ENCODE measurements at regions not wholly inside any gene's neighbourhood (a gene's known extent, or its start where the extent isn't known, plus 50 kb on each side); places are given as distances from the start of the nearest gene placed in this dataset.

DNA sequence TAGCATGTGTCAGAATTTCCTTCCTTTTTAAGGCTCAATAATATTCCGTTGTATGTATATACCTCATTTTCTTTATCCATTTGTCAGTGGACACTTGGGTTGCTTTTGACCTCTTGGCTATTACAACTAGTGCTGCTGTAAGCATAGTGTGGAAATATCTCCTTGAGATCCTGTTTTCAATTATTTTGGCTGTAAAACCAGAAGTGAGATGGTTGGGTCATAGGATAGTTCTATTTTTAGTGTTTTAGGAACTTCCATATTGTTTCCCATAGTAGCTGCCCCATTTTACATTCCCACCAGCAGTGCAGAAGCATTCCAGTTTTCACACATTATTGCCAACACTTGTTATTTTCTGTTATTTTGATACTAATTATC lies 70.4 kb upstream of the C15orf39 start:
- no peak for DNase-seq (ENCODE audit: low read depth in 2 of 3, low spot score in 1 of 3)

DNA sequence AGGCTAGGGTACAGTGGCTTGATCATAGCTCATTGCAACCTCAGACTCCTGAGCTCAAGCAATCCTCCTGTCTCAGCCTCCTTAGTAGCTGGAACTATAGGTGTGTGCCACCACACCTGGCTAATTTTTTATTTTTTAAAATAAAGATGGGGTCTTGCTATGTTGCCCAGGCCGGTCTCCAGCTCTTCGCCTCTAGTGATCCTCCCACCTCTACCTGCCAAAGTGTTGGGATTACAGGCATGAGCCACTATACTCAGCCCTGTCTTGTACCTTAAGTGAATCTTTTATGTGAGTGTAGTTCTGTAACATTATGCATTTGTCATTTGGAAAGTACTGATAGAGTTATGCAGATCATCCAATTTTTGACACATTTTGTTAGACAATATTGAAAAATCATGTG lies 66.9 kb upstream of the C15orf39 start:
- DNase-seq (ENCODE audit: low read depth in 2 of 3, low spot score in 1 of 3), result no peak

DNA sequence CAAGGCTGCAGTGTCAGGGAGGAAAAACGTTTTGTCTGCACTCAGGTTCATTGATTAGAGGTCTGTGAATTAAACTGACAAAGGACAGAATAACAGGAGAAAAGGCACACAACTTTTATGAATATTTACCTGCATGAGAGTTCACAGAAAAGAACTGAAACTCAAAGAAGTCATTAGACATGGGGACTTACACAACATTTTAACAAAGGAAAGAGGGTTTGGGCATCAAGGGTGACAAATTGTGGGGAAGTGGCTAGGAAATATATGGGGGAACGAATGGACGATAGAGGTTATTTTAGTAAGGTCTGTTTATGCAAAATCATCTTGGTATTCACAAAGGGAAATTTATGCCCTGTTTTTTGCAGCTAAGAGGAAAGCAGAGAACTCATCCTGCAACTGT lies 65.6 kb upstream of the C15orf39 start:
- no peak for DNase-seq (ENCODE audit: low read depth in 2 of 3, low spot score in 1 of 3)

DNA sequence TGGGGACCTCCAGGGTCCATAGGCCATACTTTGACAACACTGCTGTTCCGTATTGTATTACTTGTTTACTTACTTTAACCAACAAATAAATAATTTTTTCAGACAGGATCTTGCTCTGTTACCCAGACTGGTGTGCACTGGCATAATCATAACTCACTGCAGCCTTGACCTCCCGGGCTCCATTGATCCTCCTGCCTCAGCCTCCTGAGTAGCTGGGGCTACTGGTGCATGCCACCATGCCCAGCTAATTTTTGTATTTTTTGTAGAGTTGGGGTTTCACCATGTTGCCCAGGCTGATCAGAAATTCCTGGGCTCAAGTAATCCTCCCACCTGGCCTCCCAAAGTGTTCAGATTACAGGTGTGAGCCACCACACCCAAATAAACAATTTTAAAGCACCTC lies 64.9 kb upstream of the C15orf39 start:
- DNase-seq (ENCODE audit: low read depth in 2 of 3, low spot score in 1 of 3), result no peak

DNA sequence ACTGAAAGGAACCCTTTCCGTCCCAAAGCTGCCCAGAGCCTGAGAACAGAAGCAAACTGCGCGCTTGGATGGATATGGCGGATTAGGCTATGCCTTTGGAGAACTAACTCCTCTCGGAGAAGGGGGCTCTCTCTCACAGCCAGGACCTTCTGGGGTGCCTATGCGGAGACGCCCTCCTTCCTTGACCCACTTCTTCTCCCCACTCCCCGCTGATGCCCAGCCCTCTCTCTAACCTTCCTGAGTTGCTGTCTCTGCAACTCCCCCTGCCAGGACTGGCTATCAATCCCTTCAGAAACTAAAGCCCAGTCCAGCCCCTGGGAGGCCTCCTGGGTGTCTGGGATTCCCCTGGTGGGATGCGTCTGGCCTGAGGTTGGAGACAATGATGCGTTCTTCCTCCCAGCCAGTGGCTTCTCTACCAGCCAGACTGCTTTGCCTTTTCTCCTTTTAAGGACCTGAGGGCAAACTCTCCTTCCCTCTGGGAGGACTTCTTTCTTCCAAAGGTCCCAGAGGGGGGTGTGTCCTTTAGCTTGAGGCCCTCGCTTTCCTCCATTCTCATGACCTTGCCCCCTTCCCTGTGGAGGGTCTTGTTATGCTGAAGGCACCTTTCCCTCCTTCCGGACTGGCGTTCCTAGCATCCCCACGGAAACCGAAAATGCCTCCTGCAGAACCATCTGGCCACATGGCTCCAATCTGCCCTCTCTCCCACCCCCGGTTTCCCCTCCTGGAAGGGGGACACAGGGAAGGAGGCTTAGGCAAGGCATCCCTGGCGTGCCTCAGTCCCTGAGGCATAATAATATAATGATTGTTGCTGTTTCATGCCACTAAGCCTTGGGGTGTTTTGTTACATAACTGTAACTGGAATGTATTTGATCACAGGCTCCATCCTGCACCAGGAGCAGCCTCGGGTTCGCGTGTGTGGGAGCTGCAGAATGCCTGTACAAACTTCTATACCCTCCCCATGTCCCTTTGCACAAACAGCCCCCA lies 63.4 kb upstream of the C15orf39 start:
- no peak for DNase-seq (ENCODE audit: low read depth in 2 of 3, low spot score in 1 of 3)

DNA sequence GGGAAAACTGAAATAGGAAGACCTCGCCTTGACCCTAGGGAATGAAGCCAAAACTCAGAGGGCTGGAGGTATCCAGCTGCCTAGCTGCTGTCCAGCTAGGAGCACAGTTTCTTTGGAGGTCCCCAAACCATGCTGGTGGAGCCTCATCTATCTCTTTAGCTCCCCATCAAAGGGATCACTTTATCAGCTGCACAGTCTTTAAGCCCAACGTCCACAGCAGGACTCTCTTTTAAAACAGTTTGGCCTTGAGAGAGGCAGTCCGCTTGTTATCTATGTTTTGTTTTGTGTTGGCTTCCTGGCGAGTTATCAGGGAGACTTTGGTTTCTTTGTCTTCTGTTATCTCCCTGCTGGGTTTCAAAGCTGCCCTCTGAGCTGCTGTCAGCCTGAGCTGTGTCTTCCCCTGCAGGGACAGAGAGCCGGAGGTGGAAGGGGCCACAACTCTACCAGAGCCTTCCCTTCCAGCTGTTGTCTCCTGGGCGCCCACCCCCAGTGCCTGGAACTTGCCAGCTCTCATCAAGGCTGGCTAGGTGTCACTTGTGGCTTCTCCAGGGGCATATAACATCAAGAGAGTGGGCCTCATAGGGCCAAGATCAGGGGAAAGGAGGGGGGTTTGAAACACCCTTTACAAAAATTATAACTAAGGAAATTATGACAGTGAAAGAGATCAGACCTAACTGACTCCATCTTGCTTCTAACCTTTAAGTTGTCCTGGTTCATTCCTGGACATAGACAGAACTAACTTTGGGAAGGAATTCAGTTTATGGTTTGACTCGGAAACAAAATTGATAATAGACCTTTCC lies 61.4 kb upstream of the C15orf39 start:
- no peak for DNase-seq (ENCODE audit: low read depth in 2 of 3, low spot score in 1 of 3)

DNA sequence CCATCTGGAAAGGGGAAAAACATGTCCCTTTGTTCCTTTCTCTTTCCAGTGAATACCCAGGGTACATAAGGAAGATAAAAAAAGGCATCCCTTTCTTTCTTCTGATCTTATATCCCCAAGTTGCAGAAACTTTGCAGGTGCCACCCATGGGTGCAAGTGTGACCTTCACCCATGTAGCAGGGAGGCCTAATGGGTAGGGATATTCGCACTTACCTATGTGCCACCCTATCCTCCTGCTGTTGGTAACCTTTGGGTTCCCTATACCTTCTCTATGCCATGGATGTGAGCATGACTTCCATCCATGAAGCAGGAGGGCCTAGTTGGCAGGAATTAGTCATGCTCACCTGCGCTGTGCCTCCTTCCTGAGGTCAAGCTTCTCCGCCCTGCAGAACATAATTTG lies 59.2 kb upstream of the C15orf39 start:
- DNase-seq (ENCODE audit: low read depth in 2 of 3, low spot score in 1 of 3), result no peak

DNA sequence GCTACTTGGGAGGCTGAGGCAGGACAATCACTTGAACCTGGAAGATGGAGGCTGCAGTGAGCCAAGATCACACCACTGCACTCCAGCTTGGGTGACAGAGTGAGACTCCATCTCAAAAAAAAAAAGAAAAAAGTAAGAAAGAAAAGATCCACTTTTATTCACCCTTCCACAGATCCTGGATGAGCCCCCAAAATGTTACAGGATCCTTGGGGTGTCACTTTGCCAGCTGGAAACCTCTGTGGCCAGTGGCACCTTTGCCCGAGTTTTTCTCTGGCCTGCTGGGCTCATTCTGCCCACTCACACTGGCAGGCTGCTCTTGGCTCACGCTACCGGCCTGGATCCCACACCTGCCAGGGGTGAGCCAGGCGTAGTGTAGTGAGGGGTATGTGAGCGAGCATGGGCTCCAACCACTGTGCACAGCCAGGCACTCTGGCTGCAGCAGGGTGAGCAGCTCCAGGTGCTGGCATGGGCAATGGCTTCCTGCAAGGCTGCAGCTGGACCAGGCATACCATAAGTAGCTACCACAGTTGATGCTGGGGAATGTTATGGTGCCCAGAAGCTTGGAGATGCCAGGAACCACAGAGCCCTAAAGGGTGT lies 57.8 kb upstream of the C15orf39 start:
- DNase-seq (ENCODE audit: low read depth in 2 of 3, low spot score in 1 of 3), result no peak

DNA sequence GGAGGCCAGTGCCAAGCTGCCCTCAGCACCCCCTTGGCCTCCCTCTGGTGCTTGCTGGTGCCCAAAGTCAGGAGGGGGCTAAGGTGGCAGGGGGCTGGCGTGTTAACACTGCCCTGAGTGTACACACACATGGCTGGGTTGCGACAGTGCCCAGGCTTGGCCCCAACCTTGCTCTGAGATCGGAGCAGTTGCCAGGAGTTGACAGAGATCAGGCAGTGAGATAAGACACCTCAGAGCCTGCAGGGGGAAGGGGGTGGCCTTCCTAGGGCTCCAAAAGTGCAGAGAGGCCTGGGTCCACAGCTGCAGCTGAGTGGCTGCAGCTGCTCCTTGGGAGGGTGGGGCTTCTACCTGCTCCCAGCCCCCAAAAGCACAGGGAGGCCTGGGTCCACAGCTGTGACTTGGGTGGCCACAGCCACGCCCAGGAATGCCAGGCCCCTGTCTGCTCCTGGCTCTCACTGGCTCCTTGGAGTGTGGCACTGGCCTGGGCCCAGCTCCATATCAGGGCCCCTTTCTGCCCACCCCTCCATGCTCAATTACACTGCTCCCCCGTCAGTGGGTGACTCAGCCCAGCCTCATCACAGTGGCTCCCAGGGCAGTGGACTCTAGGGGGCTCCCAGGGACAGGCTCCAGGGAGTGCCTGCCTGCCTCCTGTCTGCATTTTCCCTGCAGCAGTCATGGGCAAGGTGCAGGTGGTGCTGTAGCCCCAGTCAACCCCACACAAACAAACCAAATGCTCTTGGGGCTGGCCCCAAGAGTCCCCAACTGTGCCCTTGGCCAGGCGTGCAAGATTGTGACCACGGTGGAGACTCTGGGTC lies 56.4 kb upstream of the C15orf39 start:
- DNase-seq (ENCODE audit: low read depth in 2 of 3, low spot score in 1 of 3), result no peak

DNA sequence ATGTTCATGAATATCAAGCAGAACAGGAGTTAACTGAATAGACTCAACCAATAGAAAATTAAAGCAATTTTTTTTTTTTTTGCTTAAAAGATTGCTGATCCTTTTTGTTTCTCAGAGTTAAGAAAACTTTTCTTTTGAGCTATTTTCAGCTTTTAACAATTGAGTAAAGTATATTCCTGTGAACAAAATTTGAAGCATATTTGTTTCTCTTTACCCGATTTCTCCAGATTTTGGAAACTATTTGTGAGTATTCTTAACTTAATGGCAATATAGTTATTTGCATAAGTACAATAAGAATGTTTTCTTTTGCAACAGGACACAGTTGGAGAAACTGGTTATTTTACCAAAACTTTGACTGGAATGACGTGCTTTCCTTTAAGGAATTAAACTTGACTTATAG lies 53.4 kb upstream of the C15orf39 start:
- DNase-seq (ENCODE audit: low read depth in 2 of 3, low spot score in 1 of 3), result no peak

DNA sequence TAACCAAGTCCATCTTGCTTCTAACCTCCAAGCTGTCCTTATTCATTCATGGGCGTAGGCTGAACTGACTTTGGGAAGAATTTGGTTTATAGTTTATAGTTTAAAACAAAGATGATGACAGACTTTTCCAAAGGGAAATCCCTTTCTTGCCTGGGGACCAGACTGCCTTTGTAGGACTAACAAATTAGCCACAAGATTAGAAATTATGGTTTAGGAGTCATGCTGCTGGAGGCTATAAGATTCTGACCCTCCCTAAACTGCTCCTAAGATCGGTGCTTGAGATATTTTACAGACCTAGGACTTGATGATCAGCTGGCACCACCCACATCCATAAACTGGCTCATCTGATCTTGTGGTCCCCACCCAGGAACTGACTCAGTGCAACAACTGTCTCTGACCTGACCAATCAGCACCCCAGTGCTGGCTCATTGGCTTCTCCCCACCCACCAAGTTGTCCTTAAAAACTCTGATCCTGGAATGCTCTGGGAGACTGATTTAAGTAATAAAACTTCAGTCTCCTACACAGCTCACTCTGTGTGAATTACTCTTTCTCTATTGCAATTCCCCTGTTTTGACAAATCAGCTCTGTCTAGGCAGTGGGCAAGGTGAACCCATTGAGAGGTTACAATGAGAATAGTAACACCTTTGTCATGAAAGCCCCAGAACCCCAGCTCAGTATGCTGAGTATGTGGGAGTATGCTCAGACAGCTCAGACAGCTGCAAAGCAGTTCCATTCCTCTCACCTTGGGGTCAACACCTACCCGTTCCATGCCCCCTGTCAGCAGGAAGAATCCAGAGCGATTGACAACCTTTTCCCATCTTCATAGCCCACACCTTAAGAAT lies 51.6 kb upstream of the C15orf39 start:
- DNase-seq (ENCODE audit: low read depth in 2 of 3, low spot score in 1 of 3), result no peak

DNA sequence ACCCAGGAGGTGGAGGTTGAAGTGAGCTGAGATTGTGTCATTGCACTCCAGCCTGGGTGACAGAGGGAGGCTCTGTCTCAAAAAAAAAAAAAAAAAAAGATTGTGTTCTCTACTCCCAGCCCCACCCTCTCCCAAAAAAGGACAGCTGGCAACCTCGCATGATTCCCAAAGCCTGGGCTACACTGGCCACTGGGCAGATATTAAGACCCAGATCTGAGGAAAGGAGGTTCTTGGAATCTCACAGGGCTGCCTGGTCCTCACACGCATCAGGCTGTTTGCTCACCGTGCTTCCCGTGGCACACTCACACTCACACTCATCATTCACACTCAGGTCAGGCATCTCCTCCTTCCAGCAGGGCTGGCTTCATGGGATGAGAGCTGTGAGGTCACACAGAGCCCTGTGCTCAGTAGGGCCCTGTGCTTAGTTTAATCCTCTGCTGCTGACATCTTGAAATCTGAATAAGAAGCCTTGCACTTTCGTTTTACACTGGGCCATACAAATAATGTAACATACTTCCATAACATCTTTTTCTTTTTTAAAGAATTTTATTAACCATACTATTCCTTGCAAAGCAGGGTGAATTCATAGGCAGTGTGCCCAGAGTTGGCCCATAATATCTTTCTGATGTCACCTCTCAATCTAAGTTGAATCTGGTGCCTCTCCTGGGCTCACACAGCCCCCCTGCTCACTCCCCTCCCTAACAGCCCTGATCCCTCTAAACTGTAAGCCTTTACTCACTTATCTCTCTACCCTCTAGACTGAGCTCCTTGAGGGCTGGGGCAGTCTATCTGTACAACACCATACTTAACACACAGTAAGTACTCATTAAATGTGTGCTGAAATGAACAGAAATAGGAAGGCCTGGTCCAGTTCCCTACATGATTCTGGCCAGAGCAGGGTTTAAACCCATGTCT lies 50.2 kb upstream of the C15orf39 start:
- DNase-seq (ENCODE audit: low read depth in 2 of 3, low spot score in 1 of 3), result no peak
